Stimulated activated memory B cell treated with anti-CD40 and anti-IgM and Interleukin-4, amounts not matched to agents 10 μg/mL and 1 μg/mL and 100 μg/mL, for 72 hours (primary cell): ENCODE measurements at regions not wholly inside any gene's neighbourhood (a gene's known extent, or its start where the extent isn't known, plus 50 kb on each side); places are given as distances from the start of the nearest gene placed in this dataset.
"Not testable (repeated sequence)": the region's sequence is repeated elsewhere in the genome, so short reads cannot be mapped to it uniquely, and the experiment has no call there.

Experiments used
- ATAC-seq: fragments of 150-1000 bp; cut with Tn5 transposase; 2 replicates; pipeline ENCODE4 v1.10.0; 2021
- H3K27ac Mint-ChIP-seq: one replicate; pipeline ENCODE4 v1.8.0; 2022; ENCODE audit warnings: mild to moderate bottlenecking, mixed read lengths
- H3K27me3 Mint-ChIP-seq: one replicate; pipeline ENCODE4 v1.8.0; 2022; ENCODE audit warnings: mixed read lengths
- H3K36me3 Mint-ChIP-seq: one replicate; pipeline ENCODE4 v1.8.0; 2022; ENCODE audit warnings: mixed read lengths
- H3K4me1 Mint-ChIP-seq: one replicate; pipeline ENCODE4 v1.8.0; 2022; ENCODE audit warnings: mixed read lengths
- H3K4me3 Mint-ChIP-seq: one replicate; pipeline ENCODE4 v1.8.0; 2022; ENCODE audit warnings: mild to moderate bottlenecking, moderate library complexity, mixed read lengths
- H3K9me3 Mint-ChIP-seq: one replicate; pipeline ENCODE4 v1.8.0; 2022; ENCODE audit warnings: mixed read lengths

GRCh38 chr13:111584870-111585269, 264.4 kb downstream of the TEX29 start:
- Mint-ChIP-seq H3K27me3 (no peaks in the 10 kb centered on the region), H3K9me3 (peaks cover 5% of the 10 kb centered on the region), H3K4me1 (no peaks in the 10 kb centered on the region), H3K36me3 (no peaks in the 10 kb centered on the region), H3K27ac (no peak overlapping the region), H3K4me3 (no peak overlapping the region)
- no peak for ATAC-seq

GRCh38 chr13:111586291-111586690, 265.8 kb downstream of the TEX29 start:
- H3K27ac Mint-ChIP-seq = no peak overlapping the region
- H3K4me1 Mint-ChIP-seq = no peaks in the 10 kb centered on the region
- no peaks in the 10 kb centered on the region for H3K27me3 Mint-ChIP-seq

GRCh38 chr13:111587249-111587648, 266.8 kb downstream of the TEX29 start:
- no peak overlapping the region for H3K4me3 Mint-ChIP-seq

More at GRCh38 chr13:111586291-111586690, 265.8 kb downstream of the TEX29 start:
- ATAC-seq = no peak
- Mint-ChIP-seq H3K9me3 (peaks cover 13% of the 10 kb centered on the region), H3K36me3 (no peaks in the 10 kb centered on the region), H3K4me3 (no peak overlapping the region)

GRCh38 chr13:111589321-111589720, 268.9 kb downstream of the TEX29 start:
- Mint-ChIP-seq H3K4me1 (no peaks in the 10 kb centered on the region), H3K27me3 (no peaks in the 10 kb centered on the region), H3K9me3 (peaks cover 9% of the 10 kb centered on the region), H3K27ac (no peak overlapping the region), H3K4me3 (no peak overlapping the region), H3K36me3 (no peaks in the 10 kb centered on the region)
- no peak for ATAC-seq

More at GRCh38 chr13:111587249-111587648, 266.8 kb downstream of the TEX29 start:
- Mint-ChIP-seq H3K9me3 (peaks cover 9% of the 10 kb centered on the region), H3K36me3 (no peaks in the 10 kb centered on the region), H3K27me3 (no peaks in the 10 kb centered on the region), H3K4me1 (no peaks in the 10 kb centered on the region), H3K27ac (no peak overlapping the region)
- ATAC-seq = no peak

- Mint-ChIP-seq H3K27ac (no peak overlapping the region), H3K4me3 (no peak overlapping the region), H3K9me3 (peaks cover 9% of the 10 kb centered on the region), H3K27me3 (no peaks in the 10 kb centered on the region), H3K4me1 (no peaks in the 10 kb centered on the region), H3K36me3 (no peaks in the 10 kb centered on the region)
- ATAC-seq = no peak
Measured at GRCh38 chr13:111589992-111590391, 269.6 kb downstream of the TEX29 start.

- no peak overlapping the region for H3K4me3 Mint-ChIP-seq
- H3K27me3 Mint-ChIP-seq = no peaks in the 10 kb centered on the region
- peaks cover 9% of the 10 kb centered on the region for H3K9me3 Mint-ChIP-seq
- no peaks in the 10 kb centered on the region for H3K4me1 Mint-ChIP-seq
- no peak for ATAC-seq
- H3K27ac Mint-ChIP-seq = no peak overlapping the region
- H3K36me3 Mint-ChIP-seq = no peaks in the 10 kb centered on the region
Measured at GRCh38 chr13:111590796-111591195, 270.4 kb downstream of the TEX29 start.

GRCh38 chr13:111593490-111593889, 273.0 kb downstream of the TEX29 start:
- H3K36me3 Mint-ChIP-seq, H3K4me1 Mint-ChIP-seq, H3K9me3 Mint-ChIP-seq, ATAC-seq, H3K4me3 Mint-ChIP-seq, H3K27ac Mint-ChIP-seq, H3K27me3 Mint-ChIP-seq: not testable (repeated sequence)

- no peaks in the 10 kb centered on the region for H3K36me3 Mint-ChIP-seq
- H3K4me1 Mint-ChIP-seq = no peaks in the 10 kb centered on the region
- H3K9me3 Mint-ChIP-seq = peaks cover 9% of the 10 kb centered on the region
- no peak overlapping the region for H3K4me3 Mint-ChIP-seq
- H3K27me3 Mint-ChIP-seq = peaks cover 11% of the 10 kb centered on the region
- H3K27ac Mint-ChIP-seq = no peak overlapping the region
- ATAC-seq = no peak
Measured at GRCh38 chr13:111594606-111595005, 274.2 kb downstream of the TEX29 start.

GRCh38 chr13:111595276-111595675, 274.8 kb downstream of the TEX29 start:
- H3K4me3 Mint-ChIP-seq = no peak overlapping the region
- H3K4me1 Mint-ChIP-seq = no peaks in the 10 kb centered on the region
- no peaks in the 10 kb centered on the region for H3K36me3 Mint-ChIP-seq
- H3K27ac Mint-ChIP-seq = no peak overlapping the region
- peaks cover 17% of the 10 kb centered on the region for H3K27me3 Mint-ChIP-seq
- H3K9me3 Mint-ChIP-seq = peaks cover 4% of the 10 kb centered on the region
- no peak for ATAC-seq

GRCh38 chr13:111595791-111596190, 275.3 kb downstream of the TEX29 start:
- Mint-ChIP-seq H3K4me1 (no peaks in the 10 kb centered on the region), H3K9me3 (peaks cover 3% of the 10 kb centered on the region), H3K36me3 (no peaks in the 10 kb centered on the region), H3K4me3 (no peak overlapping the region), H3K27me3 (peaks cover 21% of the 10 kb centered on the region), H3K27ac (no peak overlapping the region)
- ATAC-seq = peak; percentile 16

- Mint-ChIP-seq H3K4me1 (no peaks in the 10 kb centered on the region), H3K4me3 (no peak overlapping the region), H3K27ac (no peak overlapping the region), H3K36me3 (no peaks in the 10 kb centered on the region), H3K27me3 (peaks cover 21% of the 10 kb centered on the region), H3K9me3 (no peaks in the 10 kb centered on the region)
- ATAC-seq = no peak
Measured at GRCh38 chr13:111597191-111597611, 276.8 kb downstream of the TEX29 start.

GRCh38 chr13:111597618-111598017, 277.2 kb downstream of the TEX29 start:
- no peaks in the 10 kb centered on the region for H3K36me3 Mint-ChIP-seq
- H3K4me1 Mint-ChIP-seq = no peaks in the 10 kb centered on the region
- H3K27me3 Mint-ChIP-seq = peaks cover 21% of the 10 kb centered on the region
- no peak overlapping the region for H3K27ac Mint-ChIP-seq
- no peak overlapping the region for H3K4me3 Mint-ChIP-seq
- ATAC-seq = no peak
- no peaks in the 10 kb centered on the region for H3K9me3 Mint-ChIP-seq

- H3K4me3 Mint-ChIP-seq = no peak overlapping the region
- peaks cover 21% of the 10 kb centered on the region for H3K27me3 Mint-ChIP-seq
- H3K36me3 Mint-ChIP-seq = no peaks in the 10 kb centered on the region
- no peak overlapping the region for H3K27ac Mint-ChIP-seq
- H3K9me3 Mint-ChIP-seq = no peaks in the 10 kb centered on the region
- H3K4me1 Mint-ChIP-seq = no peaks in the 10 kb centered on the region
- ATAC-seq = no peak
Measured at GRCh38 chr13:111598747-111599146, 278.3 kb downstream of the TEX29 start.

GRCh38 chr13:111599791-111600190, 279.3 kb downstream of the TEX29 start:
- Mint-ChIP-seq H3K36me3 (no peaks in the 10 kb centered on the region), H3K27ac (no peak overlapping the region), H3K9me3 (no peaks in the 10 kb centered on the region), H3K4me3 (no peak overlapping the region), H3K27me3 (peaks cover 21% of the 10 kb centered on the region), H3K4me1 (no peaks in the 10 kb centered on the region)
- ATAC-seq = no peak

- ATAC-seq = no peak
- H3K27me3 Mint-ChIP-seq = peaks cover 21% of the 10 kb centered on the region
- H3K9me3 Mint-ChIP-seq = no peaks in the 10 kb centered on the region
- H3K4me3 Mint-ChIP-seq = no peak overlapping the region
- H3K4me1 Mint-ChIP-seq = no peaks in the 10 kb centered on the region
- no peaks in the 10 kb centered on the region for H3K36me3 Mint-ChIP-seq
- no peak overlapping the region for H3K27ac Mint-ChIP-seq
Measured at GRCh38 chr13:111602874-111603273, 282.4 kb downstream of the TEX29 start.

- no peaks in the 10 kb centered on the region for H3K36me3 Mint-ChIP-seq
- no peak for ATAC-seq
- peaks cover 4% of the 10 kb centered on the region for H3K9me3 Mint-ChIP-seq
- H3K4me3 Mint-ChIP-seq = no peak overlapping the region
- H3K27me3 Mint-ChIP-seq = peaks cover 15% of the 10 kb centered on the region
- H3K4me1 Mint-ChIP-seq = no peaks in the 10 kb centered on the region
- no peak overlapping the region for H3K27ac Mint-ChIP-seq
Measured at GRCh38 chr13:111604097-111604496, 283.7 kb downstream of the TEX29 start.

GRCh38 chr13:111608556-111608955, 288.1 kb downstream of the TEX29 start:
- H3K4me3 Mint-ChIP-seq = no peak overlapping the region

More at GRCh38 chr13:111608556-111608955, 288.1 kb downstream of the TEX29 start:
- Mint-ChIP-seq H3K27ac (no peak overlapping the region), H3K4me1 (no peaks in the 10 kb centered on the region), H3K36me3 (no peaks in the 10 kb centered on the region), H3K9me3 (peaks cover 4% of the 10 kb centered on the region), H3K27me3 (no peaks in the 10 kb centered on the region)
- ATAC-seq = no peak
